Kidney glomerular epithelial cell (primary cell): ENCODE measurements at regions not wholly inside any gene's neighbourhood (a gene's known extent, or its start where the extent isn't known, plus 50 kb on each side); places are given as distances from the start of the nearest gene placed in this dataset.
"Not testable (repeated sequence)": the region's sequence is repeated elsewhere in the genome, so short reads cannot be mapped to it uniquely, and the experiment has no call there.

Experiments
- DNase-seq: peaks from one replicate; lab custom pipeline; 2025; lab: John Stamatoyannopoulos, UW

DNA sequence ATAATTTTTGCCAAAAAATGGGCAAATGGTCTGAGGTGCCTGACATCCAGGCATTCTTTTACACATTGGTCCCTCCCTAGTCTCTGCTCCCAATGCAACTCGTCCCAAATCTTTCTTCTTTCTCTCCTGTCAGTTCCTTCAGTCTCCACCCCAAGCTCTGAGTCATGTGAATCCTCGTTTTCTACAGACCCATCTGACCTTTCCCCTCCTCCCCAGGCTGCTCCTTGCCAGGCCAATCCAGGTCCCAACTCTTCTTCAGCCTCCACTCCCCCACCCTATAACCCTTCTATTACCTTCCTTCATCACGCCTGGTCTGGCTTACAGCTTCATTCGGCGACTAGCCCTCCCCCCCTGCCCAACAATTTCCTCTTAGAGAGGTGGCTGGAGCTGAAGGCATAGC is 55.3 kb downstream of the BBS10 start:
- DNase-seq, result not testable (repeated sequence)

DNA sequence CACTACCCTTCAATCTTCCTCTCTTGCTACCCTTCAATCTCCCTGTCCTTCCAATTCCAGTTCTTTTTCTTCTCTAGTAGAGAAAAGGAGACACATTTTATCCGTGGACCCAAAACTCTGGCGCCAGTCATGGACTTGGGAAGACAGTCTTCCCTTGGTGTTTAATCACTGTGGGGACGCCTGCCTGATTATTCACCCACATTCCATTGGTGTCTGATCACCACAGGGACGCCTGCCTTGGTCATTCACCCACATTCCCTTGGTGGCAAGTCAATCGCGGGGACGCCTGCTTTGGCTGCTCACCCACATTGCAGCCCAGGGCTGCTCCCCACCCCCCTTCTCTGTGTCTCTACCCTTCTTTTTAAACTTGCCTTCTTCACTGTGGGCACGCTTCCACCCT is 55.9 kb downstream of the BBS10 start:
- DNase-seq, result not testable (repeated sequence)

DNA sequence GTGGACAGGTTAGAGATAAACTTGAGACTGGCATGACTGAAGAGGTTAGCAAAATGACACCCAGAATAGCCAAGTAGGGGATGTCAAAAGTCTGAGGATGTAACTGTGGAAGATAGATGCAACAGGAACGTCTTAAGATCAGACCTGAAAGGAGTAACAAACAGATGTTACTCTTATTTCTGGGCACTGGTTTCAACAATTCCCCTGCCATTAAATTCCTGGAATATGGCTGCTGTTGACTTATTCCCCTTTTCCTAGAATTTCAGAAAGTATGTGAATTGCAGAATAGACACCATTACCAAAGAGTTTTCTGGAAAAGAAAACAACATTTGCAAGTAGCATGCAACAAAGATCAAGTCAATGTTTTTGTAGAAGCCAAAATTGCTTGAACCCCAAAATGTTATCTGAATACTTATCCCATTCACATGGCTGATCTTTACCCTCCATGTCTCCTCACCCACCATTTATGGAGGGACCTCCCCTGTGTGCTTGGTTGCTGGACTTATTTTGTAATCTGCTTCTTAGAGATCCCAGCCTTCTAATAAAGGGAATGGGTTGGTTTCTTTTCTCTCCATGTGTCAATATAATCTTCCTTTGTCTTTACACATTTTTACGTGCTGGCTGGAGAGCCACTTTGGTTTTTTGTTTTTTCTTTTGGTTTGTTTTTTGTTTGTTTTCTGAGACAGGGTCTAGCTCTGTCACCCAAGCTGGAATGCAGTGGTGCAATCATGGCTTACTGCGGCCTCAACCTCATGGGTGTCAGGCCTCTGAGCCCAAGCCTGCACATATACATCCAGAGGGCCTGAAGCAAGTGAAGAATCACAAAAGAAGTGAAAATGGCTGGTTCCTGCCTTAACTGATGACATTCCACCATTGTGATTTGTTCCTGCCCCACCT is 57.0 kb downstream of the BBS10 start:
- no peak for DNase-seq

DNA sequence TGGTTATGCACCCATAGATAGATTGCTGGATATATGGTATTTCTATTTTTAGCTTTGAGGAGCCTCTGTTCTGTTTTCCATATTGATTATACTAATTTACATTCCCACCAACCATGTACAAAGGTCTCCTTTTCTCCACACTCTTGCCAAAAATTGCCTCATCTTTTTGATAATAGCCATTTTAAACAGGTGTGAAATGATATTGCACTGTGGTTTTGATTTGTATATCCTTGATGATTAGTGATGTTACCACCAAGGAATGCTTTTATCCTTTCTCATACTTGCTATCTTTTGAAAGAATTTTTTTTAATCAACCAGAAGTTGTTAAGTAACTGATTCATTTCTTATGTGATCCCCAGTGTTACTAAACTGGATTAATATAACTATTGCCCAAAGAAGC is 60.0 kb downstream of the BBS10 start:
- DNase-seq, result no peak

DNA sequence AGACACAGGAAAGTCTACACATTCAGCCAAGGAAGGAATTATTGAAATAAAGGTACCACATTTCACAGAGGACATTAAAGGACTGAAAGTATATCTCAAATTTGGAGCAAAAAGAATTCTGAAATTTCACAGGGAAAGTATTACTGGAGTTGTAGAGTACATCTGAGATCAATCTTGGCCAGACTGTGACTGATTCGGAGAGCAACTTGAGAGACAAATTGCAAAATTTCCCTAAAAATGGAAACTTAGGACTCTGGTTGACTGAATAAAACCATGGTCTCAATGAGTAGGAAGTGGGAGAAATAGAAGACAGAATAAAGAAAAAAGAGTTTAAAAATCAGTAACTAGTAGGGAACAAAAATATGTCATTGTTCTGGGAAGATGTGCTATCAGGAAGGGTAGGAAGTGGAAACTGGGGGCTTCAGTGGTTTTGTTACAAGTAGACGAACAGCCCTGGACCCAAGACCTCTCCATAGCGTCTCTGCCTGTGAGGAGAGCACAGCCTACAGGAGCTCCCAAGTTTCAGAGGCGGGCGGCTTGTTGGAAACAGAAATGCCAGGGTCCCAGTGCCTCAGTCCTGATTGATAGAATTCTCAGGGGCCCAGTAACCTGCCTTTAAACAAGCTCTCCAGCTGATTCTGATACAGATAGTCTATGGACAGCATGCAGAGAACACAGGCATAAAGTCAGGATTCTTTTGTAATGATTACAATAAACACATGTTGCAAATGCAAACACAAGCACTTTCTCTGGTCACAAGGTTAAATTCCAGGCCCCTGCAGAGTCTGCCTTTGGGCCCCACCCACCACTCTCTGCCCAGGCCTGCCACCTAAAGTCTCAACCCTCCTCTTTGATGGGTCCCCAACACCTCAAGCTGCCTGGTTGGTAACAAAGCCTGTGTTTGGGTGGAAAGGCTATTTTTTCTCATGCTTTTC is 63.1 kb downstream of the BBS10 start:
- no peak for DNase-seq

DNA sequence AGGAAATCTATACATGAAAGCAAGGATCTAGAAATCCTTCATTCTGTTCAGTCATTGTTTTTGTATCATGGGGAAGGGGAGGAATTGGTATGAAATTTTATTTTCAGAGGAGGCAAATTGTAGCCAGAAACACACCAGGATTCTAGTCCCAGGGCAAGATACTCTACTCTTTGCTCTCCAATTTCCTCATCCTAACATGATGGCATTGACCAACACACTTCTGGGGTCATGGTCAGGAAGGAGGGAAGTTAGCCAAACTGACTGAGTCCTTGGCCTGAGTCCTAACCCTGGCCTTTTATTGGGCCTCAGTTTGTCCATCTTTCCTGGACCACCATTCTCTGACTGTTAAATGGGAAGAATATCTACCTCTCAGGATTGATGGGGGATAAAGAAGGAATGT is 65.5 kb downstream of the BBS10 start:
- no peak for DNase-seq

DNA sequence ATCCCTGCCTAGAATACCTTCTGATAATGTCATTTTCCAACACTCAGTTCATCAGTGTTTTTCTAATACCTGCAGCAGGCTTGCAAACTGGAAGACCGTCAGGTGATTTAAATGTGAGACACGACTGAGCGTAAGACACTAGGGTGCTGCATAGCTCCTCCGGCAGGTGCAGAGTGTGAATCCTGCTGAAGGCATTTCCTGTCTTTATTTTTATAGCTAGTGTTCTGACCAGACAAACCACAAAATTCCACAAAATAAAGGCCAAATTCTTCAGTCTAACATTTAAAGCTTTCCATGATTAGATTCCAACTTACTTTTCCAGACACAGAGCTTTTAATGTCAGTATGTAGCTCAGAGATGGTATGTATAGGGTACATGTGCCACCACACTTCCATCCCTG is 70.7 kb downstream of the BBS10 start:
- DNase-seq, result peak; percentile 68

DNA sequence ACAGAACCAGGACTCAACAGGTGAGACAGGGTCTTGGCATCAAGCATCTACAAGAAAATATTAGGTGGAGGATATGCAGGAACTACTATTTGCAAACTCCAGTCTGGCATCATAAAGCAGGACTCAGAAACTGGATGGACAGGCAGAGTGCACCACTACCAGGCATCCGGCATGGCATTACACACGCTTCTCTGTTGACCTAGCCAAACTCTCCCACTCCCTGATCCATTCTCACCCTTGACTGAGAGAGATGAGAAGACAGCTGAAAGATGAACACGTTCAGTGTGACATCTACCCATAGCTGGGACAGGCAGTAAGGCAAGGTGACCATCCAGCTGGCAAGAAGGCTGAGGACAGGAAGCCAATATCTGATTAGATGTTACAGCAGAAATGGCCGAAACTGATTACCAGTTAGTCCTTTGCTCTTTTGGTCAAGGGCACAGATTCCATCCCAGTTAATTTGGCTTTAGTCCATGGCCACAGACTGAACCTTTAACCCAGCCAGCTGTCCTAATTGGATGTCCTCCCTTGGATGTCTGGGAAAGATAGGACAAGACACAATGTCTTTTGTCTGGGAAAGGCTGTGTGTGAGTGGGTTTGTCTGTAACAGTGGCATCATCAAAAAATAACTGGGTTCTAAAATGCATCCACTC is 71.6 kb downstream of the BBS10 start:
- DNase-seq, result no peak

DNA sequence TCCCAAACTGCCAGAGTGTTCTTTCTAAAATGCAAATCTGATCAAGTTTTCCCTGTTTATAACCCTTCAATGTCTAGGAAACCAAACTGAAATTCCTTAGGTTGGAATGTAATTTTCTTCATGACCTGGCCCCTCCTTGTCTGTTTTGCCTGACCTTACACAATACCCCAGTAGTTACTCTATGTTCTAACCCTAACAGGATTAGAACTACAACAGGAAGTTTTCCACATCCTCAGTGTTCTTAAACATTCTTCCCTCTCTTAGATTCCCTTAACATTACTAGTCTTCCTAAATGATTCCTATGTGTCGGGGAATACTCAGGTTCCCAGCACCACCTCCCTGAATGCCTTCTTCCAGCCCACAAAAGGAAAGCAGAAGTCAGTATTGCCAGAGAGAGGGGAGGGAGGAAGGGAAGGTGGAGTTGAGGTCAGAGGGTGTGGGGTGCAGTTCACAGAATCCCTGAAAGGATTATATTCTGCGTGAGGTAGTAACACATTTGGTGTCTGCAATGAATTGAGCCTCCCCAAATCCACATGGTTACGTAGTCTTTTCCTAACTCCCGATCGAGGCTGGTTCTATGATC is 72.6 kb downstream of the BBS10 start:
- no peak for DNase-seq

DNA sequence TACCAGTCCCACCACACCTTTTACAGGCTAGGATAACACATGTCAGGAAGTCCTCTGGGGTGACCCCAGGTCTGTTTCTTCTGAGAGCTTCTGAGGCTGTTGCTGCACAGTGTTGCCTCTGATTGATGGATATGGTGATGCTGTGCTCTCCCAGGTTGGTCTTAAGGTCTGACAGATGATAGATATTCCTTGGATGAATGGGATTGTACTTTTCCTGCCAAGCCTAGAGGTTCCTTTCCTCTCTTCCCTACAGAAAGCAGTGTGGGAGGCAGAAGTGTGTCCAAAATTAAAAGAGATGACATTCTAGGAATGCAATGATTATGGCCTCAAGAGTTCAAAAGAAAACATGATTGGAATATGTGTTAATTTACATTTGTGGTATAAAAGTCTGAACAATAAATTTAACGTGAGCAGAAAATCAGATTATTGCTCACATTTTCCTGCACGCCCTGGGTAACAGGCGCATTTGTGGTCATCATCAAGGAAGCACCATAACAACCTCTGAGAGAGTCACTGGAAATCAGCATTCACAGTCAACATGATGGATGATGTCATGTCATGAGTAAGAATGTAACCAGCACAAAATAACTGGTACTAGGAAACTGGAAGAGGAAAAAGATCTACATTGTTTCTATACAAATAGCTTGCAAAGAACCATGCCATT is 73.7 kb downstream of the BBS10 start:
- no peak for DNase-seq

DNA sequence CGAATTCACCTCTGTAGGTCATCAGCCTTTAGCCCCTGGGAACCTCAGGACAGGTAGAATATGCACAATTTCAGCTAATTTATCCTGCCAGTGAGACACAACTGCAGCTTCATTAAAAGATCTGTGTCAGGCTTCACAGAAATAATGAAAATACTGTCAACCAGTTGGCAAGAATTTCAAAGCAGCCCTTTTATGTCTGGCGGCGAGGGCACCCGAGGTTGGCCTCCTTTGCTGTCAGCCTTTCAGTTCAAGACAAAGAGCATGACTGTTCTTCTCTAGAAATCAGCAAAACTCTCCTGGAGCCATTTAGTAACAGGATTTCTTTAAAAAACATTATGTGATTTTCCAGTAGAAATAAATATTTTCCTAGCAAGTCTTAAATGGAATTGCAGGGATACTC is 75.9 kb downstream of the BBS10 start:
- DNase-seq, result no peak

DNA sequence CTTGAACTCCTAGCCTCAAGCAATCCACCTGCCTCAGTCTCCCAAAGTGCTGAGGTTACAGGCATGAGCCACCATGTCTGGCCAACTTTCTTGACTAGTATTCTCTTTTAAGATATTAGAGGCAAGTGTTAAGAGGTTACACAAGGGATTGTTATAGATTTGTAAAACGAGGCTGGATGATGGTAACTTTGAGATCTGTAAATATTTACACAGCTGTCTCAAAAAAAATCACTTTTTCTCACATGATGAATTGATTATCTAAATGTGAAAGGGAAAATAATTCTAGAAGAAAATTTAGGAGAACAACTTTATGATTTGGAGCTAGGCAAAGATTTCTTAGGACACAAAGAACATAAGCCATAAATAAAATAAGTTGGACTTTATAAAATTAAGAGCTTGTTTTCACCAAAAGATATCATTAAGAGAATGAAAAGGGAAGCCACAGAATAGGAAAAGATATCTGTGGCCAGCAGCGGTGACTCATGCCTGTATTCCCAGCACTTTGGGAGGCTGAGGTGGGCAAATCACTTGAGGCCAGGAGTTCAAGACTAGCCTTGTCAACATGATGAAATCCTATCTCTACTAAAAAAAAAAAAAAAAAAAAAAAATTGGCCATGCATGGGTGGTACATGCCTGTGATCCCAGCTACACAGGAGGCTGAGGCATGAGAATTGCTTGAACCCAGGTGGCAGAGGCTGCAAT is 77.4 kb downstream of the BBS10 start:
- DNase-seq, result no peak

DNA sequence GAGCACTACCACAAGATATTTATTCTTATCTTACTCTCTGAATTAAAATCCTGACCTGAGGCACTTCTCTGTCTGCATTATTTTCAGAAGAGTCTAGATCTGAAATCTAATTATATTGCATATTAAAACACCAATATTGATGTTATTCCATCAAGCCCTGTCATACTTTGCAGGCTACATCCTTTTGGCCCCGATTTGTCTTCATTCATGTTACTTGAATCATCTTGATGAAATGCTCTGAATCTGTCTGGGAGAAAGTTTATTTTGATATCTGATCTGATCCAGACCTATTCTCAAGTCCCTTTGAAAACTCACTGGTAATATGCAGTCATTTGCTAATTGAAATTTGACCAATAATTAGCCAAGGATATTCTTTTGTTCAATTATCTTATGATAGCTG is 79.9 kb downstream of the BBS10 start:
- no peak for DNase-seq

DNA sequence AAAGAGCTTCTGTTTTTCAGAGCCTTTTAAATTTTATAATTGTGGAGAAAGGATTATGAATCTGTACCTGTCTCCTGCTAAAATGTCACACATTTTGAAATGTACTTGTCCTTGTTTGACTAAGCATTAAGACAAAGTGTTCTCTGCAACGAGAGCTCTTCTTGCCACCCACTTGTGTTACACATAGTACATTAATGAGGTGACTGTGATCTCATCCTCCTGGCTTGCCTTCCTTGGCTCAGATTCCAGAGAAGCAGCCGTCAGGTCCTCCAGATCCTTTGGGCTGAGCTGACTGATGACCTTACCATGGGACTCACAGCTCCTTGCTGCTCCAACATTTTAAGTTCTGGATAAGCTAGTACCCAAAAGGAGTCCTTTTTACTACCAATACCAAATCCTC is 81.4 kb downstream of the BBS10 start:
- DNase-seq, result peak; percentile 70

DNA sequence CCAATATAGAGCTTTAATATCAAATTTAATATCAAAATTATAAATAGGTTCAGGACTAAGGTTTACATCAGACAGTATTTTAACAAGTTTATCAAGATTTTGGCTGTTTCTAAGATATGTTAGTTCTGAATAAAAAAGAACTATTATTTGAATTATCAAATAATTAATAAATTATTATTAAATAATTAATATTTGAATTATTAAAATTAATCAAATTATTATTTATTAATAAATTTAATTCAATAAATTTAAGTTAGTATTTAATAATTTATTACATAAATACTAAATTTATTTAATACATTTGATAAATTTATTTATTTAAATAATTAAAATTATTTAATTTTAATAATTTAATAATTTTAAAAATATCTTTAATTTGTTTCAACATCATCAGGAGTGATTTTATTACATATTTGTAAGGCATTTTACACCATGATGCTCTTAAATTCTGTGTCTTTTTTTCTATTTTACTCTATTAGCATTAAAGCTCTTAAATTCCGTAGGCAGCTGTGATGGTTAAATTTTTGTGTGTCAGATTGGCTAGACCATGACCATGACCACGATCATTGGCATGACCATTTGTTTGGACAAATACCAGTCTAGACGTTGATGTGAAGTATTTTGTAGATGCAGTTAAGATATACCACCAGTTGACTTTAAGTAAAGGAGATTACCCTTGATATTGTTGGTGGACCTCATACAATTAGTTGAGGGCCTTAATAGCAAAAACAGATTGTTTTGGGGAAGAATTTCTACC is 82.6 kb downstream of the BBS10 start:
- no peak for DNase-seq

DNA sequence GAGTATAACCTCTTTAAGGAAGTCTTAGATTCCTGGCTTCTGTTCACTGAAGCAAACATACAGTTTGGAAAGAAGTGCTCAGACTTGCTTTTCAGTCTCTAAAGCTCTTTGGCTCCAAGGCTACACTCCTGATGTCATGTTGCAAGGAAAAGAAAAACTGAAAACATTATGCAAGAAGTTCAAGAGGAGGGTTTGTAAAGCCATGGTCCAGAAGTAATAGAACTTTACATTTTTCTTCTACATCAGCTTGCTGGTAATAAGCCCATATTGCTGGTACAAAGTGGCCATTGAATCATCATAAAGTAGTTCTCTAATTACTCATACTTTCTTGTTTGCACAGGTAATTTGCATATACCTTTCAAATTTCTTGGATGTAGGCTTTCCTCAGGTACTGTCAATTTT is 83.6 kb downstream of the BBS10 start:
- no peak for DNase-seq

DNA sequence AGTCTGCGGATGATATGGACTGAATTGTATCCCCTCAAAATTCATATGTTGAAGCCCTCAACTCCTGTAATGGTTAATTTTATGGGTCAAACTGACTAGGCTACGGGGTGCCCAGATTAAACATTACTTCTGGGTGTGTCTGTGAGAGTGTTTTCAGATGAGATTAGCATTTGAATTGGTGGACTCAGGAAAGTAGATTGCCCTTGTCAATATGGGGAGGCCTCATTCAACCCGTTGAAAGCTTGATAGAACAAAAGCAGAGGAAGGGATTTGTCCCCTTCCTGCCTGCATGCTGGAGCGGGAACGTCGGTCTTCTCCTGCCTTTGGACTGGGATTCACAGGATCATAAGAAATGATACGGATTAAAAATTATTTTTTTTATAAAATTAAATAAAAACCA is 84.5 kb downstream of the BBS10 start:
- no peak for DNase-seq

DNA sequence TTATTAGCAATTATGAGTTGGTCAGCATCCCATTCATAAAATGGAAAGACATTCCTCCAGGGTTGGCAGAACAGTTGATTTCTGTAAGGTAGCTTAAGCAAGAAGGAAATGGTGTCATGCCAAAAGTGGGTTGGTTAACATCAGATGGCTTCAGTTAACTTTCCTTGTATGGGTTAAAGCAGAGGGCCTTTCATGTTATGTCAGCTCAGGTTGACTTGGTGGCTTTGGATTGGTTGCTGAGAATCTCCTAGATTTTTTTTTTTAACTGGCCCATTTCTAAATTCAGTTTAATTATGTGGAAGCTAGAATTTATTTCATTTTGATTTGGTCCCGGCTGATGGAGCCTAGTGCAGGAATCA is 87.8 kb downstream of the BBS10 start:
- DNase-seq, result no peak

DNA sequence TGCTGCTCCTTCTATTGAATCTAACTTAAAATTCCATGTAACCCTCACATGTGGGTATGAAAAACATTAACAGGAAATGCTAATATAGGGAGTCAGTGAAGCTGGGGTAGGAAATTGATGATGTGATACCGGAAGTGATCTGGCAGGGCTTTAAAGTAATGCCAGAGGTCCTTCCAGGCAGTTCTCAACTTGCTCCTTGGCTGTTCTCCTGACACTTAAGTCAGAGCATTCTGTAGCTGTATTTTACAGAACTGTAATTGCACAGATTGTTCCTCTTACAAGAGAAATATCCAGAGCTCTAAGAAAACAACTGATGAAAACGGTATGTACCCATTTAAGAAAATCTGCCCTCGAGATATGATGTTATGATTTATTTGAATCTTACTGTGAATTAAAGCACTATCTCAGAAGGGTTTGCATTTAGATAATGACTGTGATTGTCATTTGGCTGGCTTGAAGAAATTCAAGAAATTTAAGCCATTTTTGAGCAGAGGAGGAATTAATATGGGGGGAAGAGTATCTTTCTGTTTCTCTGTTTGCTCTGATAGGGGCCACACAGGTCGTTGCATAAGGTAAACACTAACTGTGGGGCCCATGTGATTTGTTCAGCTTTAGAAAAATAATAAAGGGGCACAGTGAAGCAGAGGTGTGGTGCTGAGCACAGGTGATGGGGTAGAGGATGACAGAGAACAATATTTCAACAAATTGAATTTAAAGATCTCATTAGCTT is 88.4 kb downstream of the BBS10 start:
- DNase-seq, result peak; percentile 21

DNA sequence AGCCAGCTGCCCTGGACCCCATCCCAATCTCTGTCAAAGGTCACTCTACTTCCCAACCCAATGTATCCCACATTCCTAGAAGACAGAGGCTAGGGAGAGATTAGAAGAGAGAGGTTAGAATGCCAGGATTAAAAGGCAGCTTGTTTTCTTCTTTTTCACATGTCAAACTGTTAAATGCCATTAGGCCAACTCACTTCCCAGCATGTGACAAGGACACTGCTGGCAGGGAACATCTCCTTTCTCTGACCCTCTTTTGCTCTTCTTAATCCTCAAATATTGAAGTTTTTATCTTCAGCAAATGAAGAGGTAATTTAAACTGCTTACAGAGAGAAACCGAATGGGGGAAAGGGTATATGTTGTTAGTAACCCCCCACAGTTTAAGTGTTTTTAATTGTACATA is 89.1 kb downstream of the BBS10 start:
- DNase-seq, result no peak
